GM18517 (cell line): ENCODE measurements at regions not wholly inside any gene's neighbourhood (a gene's known extent, or its start where the extent isn't known, plus 50 kb on each side); places are given as distances from the start of the nearest gene placed in this dataset.

Source experiments
- ATAC-seq: cut with Tn5 transposase; IDR thresholded peaks from one replicate; pipeline ENCODE4 v1.9.1; 2021; ENCODE audit warnings: mild to moderate bottlenecking, moderate library complexity; ENCODE audit not compliant: unreplicated experiment

DNA sequence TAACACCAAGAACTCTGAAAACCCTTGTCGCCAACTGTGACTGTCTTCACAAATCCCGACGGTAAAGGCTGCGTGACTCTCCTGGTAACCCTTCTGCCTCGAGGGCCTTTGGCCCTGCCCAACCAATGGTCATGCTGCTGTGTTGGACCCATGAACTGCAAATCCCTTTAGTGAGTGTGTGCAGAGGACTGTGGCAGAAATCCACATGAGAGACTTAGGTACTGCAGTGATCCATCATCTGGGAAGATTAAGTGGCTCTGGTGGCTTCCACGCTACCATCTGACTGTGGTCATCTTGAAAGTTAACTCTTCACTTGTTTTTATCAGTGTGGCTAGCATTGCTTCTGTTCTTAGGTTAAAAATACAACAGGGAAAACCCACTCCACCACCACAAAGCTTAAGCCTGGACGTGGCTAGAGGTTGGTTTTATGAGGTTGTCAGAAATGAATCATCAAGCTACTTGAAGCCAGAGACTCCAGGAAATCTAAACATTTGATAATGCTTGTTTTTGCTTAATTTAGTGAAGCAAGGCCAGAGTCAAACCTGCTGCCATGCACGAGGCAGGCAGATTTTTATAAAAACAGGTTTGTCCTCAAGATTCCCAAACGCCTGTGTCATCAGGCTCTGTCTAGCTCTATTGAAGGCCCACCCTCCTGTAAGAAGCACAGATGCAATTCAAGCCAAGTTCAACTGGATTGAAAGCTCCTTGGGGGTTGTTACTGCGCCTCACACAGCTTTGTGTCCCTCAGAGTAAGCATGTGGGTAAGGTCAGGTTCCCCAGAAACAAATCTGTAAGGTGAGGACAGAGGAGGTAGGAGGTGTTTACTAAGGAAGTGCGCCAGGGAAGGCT is 52.7 kb upstream of the ERCC6L2 start:
- ATAC-seq, result peak; percentile 88

DNA sequence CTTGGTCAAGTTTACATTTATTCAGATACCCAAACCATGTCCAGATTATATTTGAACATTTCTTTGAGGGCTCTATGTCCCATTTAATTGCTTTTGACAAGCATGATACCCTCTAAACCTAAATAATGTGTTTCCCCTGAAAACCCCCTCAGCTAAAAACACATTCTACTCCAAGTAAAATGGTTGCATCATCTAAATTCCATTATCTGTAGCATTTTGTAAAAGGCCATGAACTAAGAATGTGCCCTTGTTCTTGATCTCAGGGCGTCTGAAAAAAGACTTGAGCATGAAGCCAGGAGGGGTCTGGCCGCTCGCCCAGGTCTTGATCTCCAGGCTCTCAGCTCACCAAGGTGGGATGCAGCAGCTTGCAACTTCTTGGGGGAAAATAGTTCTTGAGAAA is 53.5 kb upstream of the ERCC6L2 start:
- ATAC-seq, result no peak

DNA sequence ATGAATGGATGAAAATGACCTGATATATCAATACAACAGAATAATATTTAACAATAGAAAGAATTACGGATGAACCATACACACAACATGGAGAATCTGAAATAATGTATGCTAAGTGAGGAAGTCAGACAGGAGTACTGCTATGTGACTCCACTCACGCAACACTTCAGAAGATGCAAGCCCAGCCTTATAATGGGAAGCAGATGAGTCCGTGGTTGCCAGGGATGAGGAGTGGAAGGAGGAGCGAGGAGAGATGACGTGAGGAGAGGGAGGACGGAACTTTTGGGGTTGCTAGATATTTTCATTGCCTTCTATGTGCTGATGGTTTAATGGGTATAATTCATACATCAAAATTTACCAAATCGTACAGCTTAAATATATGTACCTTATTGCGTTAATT is 55.4 kb upstream of the ERCC6L2 start:
- ATAC-seq, result no peak

DNA sequence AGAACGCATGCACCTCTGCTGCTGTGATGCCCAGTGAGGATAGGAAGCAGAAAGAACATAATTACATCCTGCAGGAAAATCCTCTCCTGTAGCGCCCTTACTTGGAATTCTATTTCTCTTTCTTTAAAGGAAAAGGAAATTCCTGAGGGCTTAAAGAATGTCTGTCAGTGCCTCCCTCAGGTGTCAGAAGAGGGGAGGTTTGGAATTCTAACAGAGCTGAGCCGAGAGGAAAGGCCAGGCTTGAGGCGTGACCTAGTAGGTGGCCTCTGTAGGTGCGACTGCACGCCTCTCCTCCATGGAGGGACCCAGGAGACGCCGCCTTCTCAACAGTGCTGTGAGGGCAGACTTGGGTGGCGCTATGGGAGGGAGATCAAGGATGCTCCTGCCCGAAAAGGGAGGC is 55.9 kb upstream of the ERCC6L2 start:
- no peak for ATAC-seq

DNA sequence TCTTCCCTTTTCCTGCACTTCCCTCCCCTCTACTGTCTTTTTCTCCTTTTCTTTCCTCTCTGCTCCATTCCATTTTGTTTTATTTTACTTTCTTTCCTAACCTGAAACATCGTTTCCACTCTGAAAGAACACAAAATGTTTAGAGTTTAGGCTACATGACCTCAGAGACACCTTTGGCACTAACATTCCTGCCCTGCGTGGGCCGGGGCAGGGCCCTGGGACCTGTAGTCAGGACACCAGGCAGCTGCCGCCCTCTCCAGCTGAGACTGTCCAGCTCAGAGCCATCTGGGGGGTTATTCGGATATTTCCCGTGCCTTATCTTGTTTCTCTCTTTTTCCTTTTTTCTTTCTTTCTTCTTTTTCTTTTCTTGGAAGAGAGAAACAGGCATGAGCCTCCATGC is 58.3 kb upstream of the ERCC6L2 start:
- ATAC-seq, result no peak

DNA sequence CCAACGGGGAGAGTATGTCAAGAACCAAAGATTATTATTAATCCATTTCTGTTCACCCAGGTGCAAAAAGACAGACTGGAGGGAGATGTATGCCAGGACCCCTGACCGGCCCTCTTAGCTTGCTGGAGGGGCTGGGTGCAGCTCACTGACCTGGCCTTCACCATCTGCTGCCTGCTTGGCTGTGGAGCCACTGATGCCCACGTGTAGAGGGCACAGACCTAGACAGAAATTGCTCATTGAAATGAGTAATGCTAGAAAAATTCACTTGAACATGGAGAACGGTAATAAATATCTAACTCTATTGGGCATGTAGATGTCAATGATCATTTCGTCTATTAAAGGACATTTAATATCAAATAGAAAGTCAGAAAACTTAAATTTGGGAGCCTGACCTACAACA is 58.8 kb upstream of the ERCC6L2 start:
- ATAC-seq, result no peak

DNA sequence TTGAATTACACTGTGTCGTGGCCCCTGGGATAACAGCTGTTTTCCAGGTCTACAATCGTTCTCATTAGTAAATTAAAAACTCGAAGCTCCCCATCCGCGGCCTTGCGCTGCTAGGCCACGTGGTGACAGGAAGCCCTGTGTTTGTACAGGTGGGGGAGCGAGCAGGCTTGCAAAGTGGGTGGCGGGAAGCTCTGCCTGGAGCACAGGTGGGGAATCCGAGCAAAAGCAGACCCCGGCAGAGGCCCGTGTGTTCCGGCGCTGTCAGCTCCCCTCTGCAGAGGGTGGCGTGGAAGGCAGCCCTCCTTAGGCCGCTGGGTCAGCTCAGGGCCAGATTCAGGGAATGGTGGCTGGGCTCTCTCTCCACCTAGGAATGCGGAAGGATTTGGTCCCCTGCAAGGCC is 59.5 kb upstream of the ERCC6L2 start:
- ATAC-seq, result no peak

DNA sequence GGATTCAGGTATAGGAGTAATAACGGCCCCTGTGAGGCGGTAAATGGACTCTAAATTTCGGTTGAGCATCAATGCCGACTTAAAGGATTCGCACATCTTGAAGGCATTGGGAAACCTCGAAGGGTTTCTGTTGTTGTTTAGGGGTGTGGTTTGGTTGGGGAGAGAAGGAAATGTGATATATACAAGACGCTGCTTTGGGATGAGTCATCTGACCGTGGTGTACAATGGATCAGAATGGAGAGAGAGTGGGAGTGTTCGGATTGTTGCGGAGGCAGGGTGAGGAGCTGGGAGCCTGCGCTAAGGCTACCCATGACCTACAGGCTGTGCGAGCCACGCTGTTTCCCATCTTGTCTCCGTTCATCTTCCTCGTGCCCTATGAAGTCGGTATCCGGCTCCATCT is 60.4 kb upstream of the ERCC6L2 start:
- no peak for ATAC-seq

DNA sequence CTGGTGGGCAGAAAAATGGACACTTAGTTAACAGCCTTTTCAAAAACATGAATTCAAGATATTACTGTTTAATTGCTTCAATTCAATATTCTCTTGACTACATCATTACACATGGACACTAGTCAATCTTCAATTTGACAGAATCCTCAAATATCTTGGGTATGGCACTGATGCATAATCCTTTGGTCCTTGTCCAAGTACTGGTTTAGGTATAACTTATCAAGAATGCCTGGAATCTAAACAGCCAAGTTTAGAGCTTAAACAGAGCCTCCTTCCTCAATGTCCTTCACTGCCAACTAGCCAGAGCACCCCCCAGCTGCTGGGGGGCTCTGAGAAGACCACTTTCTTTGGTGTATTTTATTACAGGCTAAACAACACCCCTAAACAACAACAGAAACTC is 61.6 kb upstream of the ERCC6L2 start:
- no peak for ATAC-seq

DNA sequence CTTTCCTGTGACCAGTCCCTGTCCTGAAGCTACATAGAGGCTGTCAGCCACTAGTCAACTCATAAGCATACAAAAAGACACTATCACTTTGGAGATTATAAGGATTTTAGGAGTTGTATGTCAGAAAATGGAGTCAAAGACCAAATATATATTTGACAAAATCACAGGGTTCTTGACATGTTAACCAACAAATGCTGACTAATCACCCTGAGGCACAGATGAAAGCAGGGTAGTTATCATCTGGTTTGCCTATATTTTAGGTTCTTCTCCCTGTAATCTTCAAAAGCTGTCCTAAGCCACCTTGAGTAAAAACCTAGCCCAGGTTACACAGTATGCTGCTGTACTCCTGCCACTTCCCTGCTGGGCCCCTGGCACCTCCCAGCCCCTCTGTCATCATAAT is 64.7 kb upstream of the ERCC6L2 start:
- no peak for ATAC-seq

DNA sequence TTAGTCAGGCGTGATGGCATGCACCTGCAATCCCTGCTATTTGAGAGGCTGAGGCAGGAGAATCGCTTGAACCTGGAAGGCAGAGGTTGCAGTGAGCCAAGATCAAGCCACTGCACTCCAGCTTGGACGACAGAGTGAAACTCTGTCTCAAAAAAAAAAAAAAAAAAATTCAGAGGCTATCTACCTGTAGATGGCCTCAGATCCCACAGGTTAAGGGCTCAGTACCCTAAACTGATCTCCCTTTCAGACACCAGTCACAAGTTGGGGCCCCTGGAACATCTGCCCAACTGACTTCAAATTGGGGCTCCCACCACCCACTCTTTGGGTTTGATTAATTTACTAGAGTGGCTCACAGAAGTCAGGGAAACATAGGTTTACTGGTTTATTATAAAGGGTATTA is 65.4 kb upstream of the ERCC6L2 start:
- no peak for ATAC-seq

DNA sequence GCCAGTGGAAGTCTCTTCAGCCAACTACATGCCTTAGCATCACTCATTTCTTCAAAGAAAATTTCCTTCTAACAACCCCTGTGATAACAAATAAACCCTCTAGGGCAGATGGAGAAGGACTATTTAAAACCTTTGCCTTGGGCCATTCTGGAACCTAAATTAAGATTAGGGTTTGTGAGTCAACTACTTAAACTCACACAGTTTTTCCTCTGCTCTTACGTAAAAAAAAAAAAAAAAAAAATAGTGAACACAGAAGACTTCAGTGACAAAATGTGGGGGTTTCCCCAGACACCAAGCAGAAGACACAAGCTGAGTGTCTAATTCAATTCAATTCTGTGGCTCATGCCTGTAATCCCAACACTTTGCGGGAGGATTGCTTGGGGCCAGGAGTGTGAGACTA is 65.8 kb upstream of the ERCC6L2 start:
- ATAC-seq, result no peak

DNA sequence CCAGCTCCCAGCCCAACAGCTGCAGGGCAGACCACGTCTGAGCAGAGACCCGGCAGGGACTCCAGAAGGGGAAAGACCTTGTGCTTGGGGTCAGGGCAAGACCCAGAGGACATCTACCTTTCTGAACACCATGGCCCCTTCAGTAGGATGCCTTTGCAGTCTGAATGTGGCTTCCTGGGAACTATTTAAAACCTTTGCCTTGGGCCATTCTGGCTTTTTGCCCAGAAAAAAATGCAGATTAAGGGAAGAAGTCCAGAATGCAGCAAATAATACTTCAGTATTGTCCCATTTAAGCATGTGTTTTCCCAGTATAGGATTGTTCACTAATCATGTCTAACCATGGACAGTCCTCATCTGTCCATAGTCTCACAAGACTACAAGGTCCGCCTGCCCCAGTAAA is 67.5 kb upstream of the ERCC6L2 start:
- ATAC-seq, result no peak

DNA sequence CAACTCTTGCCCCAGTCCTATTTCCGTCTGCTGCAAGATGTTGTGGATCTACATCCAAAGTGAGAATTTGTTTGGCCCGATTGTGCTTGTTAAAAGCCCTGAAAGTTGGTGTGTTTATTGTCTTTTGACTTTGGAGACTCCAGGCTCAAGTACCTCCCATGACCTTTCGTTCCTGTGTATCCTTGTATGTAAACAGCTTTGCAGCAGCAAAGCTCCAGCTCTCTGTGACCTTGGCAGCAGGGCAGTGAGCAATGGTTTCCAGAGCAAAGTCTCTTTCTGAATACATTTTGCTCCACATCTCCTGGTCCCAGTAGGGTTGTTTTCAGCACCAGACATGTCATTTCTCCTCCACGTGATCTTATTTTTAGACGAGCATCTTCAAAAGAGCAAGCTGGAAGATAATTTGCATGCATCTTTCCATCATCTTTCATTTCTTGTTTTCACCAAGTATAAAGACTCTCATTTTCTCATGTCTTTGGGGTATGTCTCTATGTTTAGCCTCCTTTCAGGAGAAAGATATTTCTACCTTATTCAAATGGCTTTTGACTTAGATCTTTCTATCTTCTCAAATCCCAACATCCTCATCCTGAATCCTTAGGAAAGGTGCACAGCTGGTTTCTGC is 68.1 kb upstream of the ERCC6L2 start:
- ATAC-seq, result no peak

DNA sequence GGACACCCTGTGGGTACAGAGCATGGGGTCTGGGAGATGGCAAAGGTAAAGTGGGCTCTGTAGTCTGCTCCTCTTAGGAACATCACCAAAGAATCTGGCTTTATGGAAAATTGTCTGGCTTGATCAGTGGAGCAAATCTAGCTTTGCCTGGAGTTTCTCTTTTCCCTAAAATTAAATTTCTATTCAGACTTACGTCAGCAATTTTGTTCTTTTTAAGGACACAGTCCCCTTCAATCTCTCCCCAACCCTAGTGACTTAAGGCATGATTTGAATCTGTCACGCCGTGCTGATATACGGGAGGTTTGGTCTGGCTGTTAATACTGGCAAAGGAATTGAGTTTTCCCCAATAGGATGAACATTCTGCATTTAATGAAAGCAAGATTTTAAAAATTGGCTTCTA is 72.3 kb upstream of the ERCC6L2 start:
- ATAC-seq, result no peak

DNA sequence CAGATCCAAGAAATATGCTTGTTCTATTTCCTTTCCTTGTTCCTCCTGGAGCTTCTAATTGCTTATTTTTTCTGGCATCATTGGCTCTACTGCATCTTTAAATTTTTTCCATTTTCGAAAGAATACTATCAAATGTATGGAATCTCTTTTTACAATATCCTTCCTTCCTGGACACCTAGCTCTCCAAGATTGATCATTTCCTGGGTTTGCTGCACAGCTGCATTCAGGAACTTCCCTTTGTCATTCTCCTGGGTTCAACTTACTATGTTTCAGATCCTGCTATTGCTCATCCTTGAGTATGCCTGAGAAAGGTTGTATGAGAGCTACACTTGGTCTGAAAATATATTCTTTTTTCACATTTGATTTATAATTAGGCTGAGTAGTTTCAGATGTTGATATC is 73.7 kb upstream of the ERCC6L2 start:
- no peak for ATAC-seq

DNA sequence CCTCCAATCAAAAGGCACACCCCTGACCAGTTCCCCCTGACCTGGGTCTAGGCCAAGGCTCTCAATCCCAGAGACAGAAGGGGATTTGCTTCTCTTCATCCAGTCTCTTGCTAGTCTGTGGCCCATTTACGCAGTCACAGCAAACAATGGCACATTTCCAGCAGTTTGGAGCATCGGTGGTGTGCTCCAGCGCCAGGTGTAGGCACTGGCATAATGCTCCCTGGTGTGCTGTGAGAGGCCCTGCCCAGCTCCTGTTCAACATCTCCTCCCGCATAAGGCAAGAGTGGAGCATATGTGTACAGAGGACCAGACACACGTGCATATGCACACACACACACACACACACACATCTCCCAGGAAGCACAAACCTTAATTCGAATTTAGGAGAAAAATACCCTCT is 79.5 kb upstream of the ERCC6L2 start:
- no peak for ATAC-seq

DNA sequence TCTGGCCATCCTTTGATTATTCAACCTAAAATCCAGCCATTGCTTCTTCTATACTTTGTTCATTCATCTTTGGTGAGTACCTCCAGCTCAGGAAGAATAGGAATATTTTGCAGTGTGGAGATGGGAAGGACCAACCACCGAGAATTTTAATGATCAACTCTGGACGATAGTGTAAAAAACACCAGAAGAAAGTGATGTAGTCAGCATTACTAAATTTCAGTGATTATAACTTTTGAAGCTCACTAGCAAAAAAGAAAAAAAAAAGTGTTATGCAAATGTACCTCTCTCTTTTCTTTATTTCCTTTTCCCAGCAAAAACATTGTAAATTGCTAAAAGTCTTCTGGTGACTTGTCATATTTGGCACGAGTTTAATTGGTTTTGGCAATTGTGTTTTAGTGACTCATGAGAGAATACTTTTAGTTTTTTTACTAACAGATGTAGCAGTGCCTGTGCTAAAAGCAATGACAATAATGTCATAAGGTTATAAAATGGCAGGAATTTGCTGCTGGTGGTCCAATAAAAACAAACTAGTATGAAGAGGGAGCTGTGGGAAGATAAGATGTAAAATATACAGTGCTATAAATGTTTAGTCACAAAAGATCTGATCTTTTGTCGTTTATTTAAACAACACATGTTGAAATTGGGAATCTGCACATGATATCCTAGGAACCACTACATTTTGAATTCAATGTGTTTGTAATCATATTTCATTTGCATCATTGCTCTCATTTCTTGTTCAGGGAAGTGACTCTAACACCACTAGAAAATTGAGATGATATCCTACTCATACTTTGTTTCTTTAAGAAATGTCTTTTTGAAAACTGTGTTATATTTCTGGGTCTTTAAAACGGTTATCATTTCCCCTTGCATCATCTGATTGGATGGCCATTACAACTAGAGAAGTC is 81.3 kb upstream of the ERCC6L2 start:
- no peak for ATAC-seq

DNA sequence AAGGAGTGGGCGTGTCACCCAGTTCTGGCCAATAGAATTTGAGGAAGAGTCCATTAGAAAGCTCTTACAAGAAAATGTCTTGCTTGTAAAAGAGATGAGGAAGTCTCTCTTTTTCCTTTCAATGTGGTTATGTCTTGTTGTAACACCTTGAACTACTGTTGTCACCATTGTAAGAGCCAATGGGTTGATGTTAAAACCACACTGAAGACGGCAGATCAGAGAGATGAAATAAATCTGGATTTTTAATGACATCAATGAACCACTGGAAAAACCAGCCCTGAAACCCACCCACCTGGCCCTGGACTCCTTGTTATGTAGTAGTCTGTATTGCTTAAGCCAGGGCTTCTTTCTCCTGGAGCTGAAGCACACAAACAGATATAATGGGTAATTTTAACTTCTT is 83.8 kb upstream of the ERCC6L2 start:
- ATAC-seq, result no peak

DNA sequence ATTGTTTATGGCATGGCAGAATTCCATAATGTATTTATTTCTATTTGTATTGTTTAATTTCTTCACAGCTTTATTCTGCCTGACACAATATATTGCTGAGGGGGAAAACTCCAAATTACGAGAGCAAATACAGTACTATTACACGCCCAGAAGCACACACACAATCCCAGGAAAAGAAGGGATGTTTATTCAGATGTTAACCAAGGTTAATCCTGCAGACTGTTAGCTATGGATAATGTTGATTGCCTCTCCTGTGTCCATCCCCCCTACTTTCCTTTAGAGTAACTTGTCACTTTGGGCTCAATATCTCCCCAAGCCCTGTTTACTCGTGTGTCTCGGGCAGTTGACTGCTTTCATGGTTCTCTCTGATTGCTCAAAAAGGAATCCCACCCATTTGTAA is 84.2 kb upstream of the ERCC6L2 start:
- ATAC-seq, result no peak

DNA sequence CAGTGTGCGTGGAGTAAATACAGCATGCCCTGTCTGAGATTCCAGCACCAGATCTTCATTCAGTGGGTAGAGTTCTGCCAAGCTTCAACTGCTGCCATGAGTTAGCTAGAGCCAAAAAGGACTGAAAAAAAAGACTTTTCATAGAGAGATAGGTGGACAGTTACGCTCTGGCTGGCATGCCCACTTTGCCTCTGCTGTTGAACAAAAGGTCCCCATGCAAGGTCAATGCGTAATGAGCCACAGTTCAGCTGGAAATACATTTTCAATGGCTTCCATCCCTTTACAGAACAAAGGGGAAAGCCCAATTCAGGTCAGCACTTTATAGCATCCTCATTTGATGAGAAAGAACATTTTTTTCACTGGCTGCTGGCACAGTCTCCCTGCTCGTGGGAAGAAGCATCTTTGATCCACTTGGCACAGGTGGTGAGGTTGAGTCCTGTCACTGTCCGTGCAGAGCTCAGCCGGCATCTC is 86.9 kb upstream of the ERCC6L2 start:
- no peak for ATAC-seq

DNA sequence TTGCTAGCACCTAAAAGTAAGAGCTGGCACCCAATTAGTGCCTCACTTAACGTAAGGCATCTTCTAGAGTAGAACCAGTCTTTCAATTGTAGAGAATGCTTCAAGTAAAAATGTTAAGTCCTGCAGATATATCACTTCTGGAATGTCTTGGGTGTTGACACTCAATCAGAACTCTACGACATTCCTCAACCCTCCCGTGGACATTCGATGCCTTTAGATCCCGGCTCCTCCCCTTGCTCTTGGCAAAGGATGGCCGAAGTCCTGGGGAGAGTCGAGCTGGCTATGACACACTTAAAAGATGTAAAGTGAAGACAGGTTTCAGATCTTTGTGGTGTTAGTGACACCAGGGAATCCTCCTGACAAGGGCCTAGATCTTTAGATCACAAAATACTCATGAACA is 87.5 kb upstream of the ERCC6L2 start:
- no peak for ATAC-seq
